NCI-H2107 (cell line): ENCODE measurements at regions not wholly inside any gene's neighbourhood (a gene's known extent, or its start where the extent isn't known, plus 50 kb on each side); places are given as distances from the start of the nearest gene placed in this dataset.
"Not testable (repeated sequence)": the region's sequence is repeated elsewhere in the genome, so short reads cannot be mapped to it uniquely, and the experiment has no call there.

ENCODE experiments used
- DNase-seq: peaks from one replicate; lab custom pipeline; 2025; lab: John Stamatoyannopoulos, UW

DNA sequence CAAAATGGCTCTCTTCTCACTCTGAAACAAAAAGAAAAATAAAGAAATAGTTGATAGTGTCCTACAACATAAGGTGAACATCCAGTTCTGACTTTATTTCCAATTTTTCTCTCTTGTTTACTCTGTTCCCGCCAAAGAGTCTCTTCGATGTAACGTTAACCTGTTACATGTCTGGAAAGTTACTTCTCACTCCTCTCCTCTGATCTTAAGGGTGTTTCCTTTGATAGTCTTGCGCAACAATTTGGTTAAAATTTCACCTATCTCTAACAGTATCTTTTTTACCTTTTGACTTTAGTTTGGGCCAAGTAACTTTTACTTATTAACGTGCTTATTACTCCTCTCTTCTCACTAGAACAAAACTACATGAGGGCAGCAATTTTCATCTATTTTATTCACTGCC lies 1450.2 kb downstream of the BRINP3 start:
- DNase-seq = no peak

DNA sequence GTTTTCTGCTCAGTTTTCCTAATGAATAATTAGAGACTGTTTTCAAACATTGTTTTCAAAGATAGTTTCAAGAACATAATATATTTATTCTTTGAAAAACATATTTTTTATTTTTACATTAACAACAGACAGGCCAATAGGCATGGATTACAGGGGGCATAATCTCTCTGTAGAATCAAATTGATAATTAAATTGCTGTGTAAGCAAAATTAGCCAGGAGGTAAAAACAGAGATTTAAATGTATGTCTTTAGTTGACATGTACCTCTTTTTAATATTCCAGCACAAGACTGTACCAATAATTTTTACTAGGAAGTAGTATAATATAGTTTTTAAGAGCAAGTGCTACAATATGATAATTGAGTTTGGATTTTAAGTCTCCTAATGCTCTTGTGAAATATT lies 1444.5 kb downstream of the BRINP3 start:
- no peak for DNase-seq

DNA sequence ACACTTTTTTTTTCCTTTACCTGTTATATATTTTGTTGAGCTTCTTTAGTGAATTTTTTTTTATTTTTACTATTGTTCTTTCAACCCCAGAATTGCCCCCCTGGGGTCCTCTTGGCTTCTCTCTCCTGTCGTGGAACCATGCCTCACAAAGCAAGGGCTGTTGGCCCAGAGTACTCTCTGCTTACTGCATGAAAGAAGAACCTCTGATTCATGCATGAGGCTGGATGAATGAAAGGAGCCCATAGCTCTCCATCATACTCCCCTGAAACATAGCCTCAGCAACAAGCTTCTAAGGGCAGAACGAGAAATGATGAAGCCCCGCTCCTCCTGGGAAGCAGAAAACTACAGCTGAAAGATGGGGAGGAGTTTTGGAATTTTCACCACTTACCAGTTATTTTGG lies 1441.0 kb downstream of the BRINP3 start:
- no peak for DNase-seq

DNA sequence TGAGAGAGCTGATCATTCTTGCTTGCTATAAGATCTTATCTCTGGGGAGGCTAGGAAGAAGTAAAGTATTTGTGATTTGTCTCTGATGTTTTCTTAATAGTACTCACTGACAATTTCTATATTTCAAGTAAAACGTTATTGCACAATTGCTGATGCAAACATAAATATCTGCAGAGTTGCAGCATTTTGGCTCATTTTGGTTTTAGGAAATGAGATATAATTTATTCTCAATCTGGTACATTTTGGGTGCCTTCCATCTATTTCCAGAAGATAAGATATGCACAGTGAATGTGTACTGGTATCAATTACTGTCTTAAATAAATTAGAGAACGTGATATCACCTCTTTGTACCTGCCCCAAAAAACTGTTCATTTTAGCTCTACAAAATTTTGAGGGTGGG lies 1431.5 kb downstream of the BRINP3 start:
- no peak for DNase-seq

DNA sequence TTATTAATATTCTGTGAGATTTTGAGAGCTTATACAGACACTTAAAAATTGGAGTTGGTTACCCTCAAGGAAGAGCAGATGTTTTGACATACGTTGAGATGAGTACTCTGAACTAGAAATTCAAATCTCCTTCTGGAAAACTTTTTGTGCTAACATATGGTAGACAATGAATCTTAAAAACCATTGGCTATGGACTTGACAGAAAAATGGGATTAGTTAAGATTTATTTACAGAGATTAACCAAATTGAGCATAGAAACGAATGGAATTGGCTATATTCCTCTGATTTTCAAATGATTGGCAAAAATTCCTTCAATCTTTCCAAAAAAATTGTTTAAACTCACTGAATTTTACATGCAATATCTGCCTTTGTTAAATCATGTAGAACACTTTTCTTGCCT lies 1392.9 kb downstream of the BRINP3 start:
- DNase-seq = no peak

DNA sequence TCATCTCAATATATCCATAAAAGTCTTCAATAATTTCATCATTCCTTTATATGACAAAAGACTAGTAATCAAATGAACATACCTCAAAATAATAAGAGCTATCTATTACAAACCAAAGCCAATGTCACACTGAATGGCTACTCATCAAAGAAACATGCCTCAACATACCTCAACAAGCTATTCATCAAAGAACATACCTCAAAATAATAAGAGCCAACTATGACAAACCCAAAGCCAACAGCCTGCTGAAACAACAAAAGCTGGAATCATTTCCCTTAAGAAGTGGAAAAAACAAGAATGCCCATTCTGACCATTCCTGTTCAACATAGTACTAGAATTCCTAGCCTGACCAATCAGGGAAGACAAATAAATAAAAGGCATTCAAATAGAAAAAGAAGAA lies 1373.7 kb downstream of the BRINP3 start:
- no peak for DNase-seq

DNA sequence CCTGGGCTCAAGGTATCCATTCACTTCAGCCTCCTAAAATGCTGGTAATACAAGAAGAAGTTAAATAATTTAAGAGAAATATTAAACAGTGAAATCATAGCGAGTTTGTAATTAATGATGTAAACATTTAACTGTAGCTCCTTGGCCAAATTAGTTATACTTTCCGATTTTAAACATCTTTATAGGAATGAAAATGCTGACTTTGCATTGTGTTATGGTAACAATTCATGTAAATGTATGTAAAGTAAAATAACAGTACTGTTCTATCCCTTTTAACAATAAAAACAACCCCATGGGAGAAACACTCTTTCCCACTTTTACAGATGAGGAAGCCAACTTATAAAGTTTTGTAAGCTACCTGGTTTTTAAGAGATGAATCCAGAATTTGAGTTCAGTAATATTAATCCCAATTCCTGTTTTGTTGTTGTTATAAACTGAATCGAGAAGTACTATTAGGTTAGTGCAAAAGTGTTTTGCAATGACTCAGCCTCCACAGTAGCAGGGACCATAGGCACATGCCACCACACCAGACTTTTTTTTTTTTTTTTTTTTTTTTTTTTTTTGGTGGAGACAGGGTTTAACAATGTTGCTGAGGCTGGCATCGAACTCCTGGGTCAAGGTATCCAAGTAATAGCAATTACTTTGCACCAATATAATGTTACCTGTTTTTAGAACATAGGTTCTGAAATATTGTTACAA lies 1360.4 kb downstream of the BRINP3 start:
- no peak for DNase-seq

DNA sequence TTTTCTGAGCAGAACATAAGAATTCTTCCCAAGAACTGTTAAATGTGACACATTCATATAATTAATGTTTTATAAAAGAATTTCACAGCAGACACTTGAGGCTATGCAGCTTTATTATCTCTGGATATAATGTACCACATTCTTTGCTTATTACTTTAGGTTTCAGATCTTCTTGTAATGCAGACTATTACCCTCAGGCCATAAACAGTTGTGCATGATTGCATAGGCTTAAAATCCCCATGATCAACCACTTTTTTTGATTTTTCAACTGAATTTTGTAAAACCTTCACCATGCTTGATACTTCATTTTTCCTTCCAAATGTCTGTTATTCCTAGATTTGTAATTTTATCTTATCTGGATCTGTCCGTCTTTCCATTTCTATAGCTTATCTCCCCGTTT lies 1355.7 kb downstream of the BRINP3 start:
- DNase-seq = no peak

DNA sequence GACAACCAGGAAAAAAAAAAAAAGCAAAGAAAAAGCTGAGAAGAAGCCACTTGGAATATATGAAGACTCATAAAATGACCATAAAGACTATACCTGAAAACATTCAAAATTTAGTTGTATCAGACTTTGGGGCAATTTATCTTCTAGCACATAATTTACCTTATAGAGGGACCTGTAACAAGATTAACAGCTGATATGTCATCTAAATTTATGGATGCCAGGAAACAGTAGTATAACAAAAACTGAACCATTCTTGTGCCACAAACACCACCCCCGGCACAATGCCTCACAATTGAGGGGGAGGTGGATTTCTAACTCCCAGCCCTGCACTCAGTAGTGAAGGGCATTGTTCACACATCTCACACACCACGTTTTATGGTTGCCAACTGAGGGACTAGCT lies 1352.0 kb downstream of the BRINP3 start:
- DNase-seq = no peak

DNA sequence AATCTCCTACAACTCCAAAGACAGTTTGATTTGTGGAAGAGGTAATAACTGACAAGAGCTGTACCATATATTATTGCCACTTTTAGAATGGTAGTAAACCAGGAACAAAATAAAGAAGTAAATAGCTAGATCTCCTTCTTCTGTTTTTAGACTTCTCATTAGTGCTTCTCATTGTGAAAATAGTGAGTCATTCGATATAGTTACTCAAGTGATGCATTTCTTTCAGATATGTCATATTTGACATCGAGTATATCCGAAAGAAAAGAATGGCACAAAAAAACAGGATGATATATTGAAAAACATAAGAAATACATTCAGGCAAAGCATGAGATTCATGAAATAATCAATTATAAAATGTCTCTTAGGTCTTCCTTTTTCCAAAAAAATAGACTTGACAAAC lies 1346.1 kb downstream of the BRINP3 start:
- DNase-seq = no peak

DNA sequence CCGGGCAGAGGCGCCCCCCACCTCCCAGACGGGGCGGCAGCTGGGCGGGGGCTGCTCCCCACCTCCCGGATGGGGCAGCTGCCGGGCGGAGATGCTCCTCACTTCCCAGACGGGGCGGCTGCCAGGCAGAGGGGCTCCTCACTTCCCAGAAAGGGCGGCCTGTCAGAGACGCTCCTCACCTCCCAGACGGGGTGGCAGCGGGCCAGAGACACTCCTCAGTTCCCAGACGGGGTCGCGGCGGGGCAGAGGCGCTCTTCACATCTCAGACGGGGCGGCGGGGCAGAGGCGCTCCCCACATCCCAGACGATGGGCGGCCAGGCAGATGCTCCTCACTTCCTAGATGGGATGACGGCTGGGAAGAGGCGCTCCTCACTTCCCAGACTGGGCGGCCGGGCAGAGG lies 1337.9 kb downstream of the BRINP3 start:
- not testable (repeated sequence) for DNase-seq

DNA sequence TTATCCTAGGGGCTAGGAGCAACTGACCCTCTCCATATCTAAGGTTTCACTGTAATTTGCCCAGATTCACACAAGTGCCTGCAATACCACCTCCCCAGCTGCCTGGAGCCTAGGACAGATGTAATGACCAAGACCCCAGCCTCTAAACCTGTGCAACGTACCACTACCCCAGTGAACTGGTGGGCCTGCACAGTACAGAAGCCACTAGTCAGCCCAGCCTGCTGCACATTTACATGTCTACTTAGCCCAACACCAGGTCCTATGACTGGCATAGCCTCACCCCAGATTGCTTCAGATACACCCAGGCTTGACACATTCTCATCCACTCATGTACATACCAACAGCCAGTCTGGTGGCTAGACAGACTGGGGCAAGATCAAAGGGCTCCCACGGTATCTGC lies 1336.6 kb downstream of the BRINP3 start:
- no peak for DNase-seq

DNA sequence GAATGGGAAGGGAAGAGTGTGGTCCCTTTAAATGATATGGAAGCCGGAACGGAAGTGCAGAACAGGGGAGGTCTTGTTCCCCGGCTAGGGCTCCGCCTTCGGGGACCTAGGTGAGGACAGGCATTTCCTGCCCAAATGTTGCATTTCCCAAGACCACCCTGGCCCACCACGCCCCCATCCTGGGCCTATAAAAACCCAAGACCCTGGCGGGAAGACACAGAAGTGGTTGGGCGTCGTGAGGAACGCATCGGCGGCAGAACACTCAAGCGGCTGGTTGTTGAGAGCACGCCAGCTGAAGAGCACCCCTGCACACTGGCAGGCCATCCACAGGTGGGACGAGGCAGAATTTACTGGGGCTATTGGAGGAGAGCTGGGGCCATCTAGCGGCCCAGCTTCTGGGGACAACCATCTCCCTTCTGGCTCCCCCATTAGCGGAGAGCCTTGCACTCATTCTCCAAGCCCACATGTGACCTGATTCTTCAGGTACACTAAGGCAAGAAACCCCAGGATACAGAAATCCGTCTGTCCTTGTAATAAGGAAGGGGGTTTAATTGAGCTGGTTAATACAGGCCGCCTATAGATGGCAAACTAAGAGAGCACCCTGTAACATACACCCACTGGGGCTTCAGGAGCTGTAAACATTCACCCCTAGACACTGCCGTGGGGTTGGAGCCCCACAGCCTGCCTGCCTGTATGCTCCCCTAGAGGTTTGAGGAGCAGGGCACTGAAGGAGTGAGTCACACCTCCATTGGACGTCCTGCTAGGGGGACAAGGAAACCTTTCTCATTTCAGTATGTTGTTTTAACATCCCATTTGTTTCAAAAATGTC lies 1327.9 kb downstream of the BRINP3 start:
- no peak for DNase-seq

DNA sequence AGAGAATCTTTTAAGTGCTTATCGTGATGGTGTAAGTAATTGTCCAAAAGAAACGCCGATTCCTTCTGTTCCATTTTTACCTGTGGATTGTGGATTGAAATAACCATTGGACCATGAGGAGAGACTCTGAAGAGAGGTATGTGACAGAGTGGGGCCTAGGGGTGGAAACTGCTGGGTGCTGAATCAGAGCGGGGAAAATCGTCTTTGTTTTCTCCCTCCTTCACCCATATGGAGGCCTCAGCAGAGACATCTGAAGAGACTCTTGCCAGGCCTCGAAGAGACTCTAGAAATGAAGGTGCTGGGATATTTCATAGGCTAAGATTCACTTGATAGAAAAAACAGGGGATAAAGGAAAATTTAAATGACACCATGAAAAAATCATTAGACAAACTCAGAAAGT lies 1327.0 kb downstream of the BRINP3 start:
- DNase-seq = no peak

DNA sequence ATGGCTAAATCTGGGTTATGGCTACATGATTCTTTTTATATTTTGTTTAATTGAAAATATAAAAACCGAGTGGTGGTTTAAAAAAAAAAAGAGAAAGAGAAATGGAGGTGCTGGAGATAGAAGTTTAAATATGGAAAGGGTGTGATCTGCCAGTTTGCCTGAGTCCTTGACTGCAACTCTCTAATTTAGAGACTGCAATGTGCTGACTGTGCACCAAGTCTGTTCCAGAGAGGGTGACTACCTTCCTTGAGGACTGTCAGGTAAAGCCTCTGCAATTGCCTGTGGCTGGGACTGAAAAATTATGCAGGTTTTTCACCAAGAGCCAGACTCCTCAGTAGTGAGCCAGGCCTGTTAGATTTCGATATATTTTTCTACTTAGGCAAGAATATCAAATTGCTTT lies 1326.3 kb downstream of the BRINP3 start:
- no peak for DNase-seq

DNA sequence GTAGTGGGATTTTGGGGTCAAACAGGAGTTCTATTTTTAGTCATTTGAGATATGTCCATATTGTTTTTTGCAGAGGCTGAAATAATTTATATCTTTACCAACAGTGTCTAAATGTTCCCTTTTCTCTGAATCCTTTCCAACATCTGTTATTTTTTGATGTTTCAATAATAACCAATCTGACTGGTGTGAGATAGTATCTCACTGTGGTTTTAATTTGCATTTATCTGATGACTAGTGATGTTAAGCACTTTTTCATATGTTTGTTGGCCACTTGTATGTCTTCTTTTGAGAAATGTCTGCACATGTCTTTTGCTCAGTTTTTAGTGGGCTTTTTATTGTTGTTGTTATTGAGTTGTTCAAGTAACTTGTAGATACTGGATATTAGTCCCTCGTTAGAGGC lies 1325.0 kb downstream of the BRINP3 start:
- DNase-seq = no peak

DNA sequence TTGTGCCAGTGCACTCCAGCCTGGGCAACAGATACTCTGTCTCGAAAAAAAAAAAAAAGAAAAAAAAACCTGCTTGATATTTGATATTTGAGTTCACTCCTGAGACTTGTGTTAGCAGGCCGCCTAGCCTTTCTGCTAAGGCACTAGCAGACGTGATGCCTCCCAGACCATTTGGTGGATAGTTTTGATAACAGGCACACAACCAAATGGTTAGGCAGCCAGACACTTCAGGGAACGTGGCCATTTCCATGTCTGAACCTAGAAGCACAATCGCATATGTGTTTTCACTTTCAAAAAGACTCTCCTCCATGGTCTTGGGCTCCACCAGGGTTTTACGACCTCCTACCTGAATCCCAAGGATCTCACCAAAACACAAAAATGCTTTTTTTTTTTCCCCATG lies 1319.5 kb downstream of the BRINP3 start:
- no peak for DNase-seq

DNA sequence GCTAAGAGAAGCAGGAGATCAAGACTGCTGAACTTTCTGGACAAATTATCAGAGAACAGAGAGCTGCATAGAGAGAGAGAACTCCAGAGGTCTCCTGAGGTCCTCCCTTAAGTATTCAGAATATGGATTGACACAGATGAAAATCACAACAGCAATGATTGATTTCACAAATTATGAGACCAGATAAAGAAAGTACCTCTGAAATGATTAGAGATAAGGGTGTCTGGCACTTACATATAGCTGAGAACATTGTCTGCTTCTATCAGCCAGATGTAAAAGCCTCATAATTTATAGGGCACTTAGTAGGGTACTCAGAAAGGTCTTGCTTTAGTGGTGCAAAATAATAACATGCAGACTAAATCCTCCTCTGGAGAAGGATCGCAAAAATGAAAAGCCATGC lies 1301.8 kb downstream of the BRINP3 start:
- no peak for DNase-seq

DNA sequence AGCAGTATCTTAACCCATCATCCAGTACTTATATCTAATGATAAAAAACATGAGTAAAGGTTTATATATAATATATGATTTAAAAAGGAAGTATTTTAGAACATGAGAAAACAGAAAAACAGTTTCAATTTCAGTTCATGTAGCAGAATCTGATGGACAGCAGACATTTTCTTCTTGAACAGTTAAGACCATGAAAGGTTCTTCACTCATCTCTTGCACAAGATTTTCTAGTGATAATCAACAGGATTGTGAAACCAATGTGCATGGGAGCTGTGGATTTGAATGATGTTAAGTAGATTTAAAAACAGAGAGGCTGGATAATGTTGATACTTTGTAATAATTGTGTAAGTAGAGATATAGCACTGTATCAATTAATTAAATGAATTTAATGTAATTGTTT lies 1297.6 kb downstream of the BRINP3 start:
- no peak for DNase-seq

DNA sequence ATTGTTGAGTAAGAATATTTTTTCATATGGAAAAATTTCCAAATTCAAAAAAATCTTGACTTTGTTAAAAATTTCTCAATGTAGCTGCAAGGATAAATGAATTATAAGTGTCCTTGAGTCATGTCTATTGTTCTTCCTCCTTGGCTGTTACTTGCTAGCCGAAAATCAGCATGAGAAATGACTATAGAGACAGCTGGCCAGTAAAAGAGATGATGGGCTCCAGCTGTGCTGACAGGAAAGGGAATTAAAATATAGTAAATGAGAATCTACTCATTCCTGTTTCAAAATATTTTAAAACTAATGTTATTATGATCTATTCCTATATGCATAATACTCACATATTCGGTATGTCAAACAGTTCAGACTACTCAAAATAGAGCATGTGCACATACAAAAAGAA lies 1292.6 kb downstream of the BRINP3 start:
- DNase-seq = no peak

DNA sequence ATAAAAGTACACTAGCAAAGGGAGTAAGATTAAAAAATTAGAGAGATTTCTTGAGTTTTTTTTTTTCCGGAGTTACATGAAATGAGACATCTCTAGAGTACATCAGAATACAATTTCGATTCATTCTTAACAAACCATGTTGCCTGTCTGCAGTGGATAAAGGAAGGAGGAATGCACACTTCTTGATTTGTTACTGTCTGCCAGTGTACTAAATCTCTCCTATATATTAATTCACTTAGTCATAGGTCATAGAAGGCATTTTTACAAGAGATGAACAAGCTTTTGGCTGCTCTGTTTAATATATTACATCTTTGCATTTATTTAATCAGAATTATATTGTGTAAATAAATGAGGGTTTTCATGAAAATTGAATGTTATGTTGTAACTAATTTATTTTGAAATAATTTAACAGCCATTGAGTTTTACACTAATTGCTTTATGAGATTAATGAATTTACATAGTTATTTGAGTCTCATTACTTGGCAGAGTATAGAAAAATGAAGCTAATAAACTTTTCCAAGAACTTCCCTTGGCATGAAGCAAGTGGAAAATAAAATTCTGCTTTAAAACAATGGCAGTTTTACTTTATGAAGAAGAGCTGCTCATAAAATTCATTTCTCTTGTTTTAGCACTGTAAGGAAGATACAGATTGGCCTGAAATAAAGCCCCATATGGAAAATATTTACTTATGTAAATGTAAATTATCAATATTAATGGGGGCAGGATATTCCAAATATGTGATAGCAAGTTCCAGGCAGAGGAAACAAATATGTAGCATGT lies 1284.7 kb downstream of the BRINP3 start:
- DNase-seq = no peak

DNA sequence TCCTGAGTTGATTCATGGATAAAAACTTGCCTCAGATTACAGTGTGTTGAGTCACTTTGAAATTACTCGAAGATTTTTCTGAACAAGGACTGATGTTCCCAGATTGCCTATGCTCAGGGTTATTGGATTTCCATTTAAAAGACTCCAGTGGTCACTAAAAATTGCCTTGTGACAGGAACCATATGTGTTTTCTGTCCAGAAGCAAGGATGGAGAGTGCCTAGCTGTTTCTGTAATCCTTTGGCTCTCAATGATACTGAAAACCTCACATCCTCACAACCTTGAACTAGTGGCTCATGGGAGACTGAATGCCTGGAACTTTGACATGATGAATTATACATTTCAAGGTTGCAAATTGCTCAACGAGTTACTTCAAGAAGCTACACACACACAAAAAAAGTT lies 1271.8 kb downstream of the BRINP3 start:
- no peak for DNase-seq

DNA sequence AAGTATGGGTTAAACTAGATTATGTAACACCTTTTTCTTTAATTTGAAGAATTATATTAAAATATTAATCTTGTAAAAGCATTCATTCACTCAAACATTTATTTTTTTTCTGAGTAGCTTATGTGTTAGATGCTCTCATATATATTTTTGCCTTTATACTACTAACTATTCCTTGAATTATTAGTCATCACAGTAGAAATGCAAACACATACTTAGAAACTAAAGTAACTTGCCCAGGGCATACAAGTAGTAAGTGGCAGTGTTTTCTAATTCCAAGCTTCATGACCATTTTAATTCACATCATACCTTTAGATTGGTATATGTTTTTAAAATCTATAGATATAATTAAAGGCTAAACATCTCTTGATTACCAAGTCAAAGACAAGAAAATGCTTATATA lies 1271.0 kb downstream of the BRINP3 start:
- no peak for DNase-seq
